Ishikawa (cell line): ENCODE measurements at regions not wholly inside any gene's neighbourhood (a gene's known extent, or its start where the extent isn't known, plus 50 kb on each side); places are given as distances from the start of the nearest gene placed in this dataset.

Source experiments
- CEBPB ChIP-seq: IDR thresholded peaks from 2 replicates; pipeline ENCODE4 v1.6.1; 2012
- CREB1 ChIP-seq: IDR thresholded peaks from 2 replicates; pipeline ENCODE4 v1.6.1; 2012; ENCODE audit warnings: low read depth
- EGR1 ChIP-seq: IDR thresholded peaks from 2 replicates; pipeline ENCODE4 v1.6.1; 2012
- EP300 ChIP-seq: IDR thresholded peaks from 2 replicates; pipeline ENCODE4 v1.6.1; 2012; ENCODE audit warnings: borderline replicate concordance
- FOXM1 ChIP-seq: IDR thresholded peaks from 2 replicates; pipeline ENCODE4 v1.6.1; 2012; ENCODE audit warnings: low read depth, borderline replicate concordance
- MAX ChIP-seq: IDR thresholded peaks from 2 replicates; pipeline ENCODE4 v1.6.1; 2012
- NFIC ChIP-seq: IDR thresholded peaks from 2 replicates; pipeline ENCODE4 v1.6.1; 2012
- RAD21 ChIP-seq: IDR thresholded peaks from 2 replicates; pipeline ENCODE4 v1.6.1; 2012; ENCODE audit warnings: low read depth
- REST ChIP-seq: IDR thresholded peaks from 2 replicates; pipeline ENCODE4 v1.6.1; 2012; ENCODE audit warnings: low read depth, mild to moderate bottlenecking
- TAF1 ChIP-seq: IDR thresholded peaks from 2 replicates; pipeline ENCODE4 v1.6.1; 2012; ENCODE audit warnings: low read depth, mild to moderate bottlenecking
- TCF12 ChIP-seq: IDR thresholded peaks from 2 replicates; pipeline ENCODE4 v1.6.1; 2012; ENCODE audit warnings: low read depth
- TEAD4 ChIP-seq: IDR thresholded peaks from 2 replicates; pipeline ENCODE4 v1.6.1; 2012
- YY1 ChIP-seq: IDR thresholded peaks from 2 replicates; pipeline ENCODE4 v1.6.1; 2012; ENCODE audit warnings: low read depth
- ZBTB7A ChIP-seq: IDR thresholded peaks from 2 replicates; pipeline ENCODE4 v1.6.1; 2012; ENCODE audit warnings: low read depth
- TF ChIP-seq, protein P1 (sequence below): IDR thresholded peaks from 2 replicates; pipeline ENCODE4 v1.6.1; 2012

GRCh38 chr11:128282053-128282452 lies 305.3 kb downstream of the ETS1 start:
- TF ChIP-seq FOXM1 (no peak), REST (no peak), CREB1 (no peak), EGR1 (no peak), YY1 (no peak), TCF12 (no peak), ZBTB7A (no peak), TEAD4 (no peak), MAX (no peak), CEBPB (no peak), RAD21 (no peak), NFIC (no peak), EP300 (no peak)
- TF ChIP-seq, protein P1, sequence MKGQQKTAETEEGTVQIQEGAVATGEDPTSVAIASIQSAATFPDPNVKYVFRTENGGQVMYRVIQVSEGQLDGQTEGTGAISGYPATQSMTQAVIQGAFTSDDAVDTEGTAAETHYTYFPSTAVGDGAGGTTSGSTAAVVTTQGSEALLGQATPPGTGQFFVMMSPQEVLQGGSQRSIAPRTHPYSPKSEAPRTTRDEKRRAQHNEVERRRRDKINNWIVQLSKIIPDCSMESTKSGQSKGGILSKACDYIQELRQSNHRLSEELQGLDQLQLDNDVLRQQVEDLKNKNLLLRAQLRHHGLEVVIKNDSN = no peak

GRCh38 chr11:128279866-128280265 lies 307.5 kb downstream of the ETS1 start:
- TF ChIP-seq EGR1 (no peak), FOXM1 (no peak)
- TF ChIP-seq, protein P1 = no peak

GRCh38 chr11:128273736-128274135 lies 313.6 kb downstream of the ETS1 start:
- TF ChIP-seq, protein P1 = no peak
- TF ChIP-seq FOXM1 = no peak
- TF ChIP-seq CEBPB = no peak
- TF ChIP-seq TCF12 = no peak
- no peak for TF ChIP-seq MAX
- no peak for TF ChIP-seq EP300
- no peak for TF ChIP-seq YY1
- TF ChIP-seq EGR1 = no peak
- no peak for TF ChIP-seq ZBTB7A
- TF ChIP-seq NFIC = no peak
- TF ChIP-seq TEAD4 = no peak
- no peak for TF ChIP-seq CREB1
- TF ChIP-seq TAF1 = no peak
- no peak for TF ChIP-seq RAD21
- TF ChIP-seq REST = no peak

DNA sequence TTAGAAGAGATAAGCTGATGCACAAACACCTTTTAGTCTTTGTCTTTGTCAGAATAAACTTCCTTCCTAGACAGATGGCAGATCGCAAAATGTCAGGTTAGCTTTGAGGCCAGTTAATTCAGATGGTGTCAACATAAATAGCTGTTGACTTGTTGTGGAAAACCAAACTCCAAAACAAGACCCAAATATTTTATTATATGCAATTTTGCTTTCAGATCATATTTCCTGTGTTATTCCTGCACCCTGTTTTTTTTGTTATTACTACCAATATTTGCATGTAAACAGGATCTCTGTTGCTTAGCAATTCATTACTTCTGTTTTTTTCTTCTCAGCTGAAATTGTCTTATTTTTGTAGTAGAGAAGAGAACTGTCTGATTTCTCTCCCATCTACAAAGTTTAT lies 316.0 kb downstream of the ETS1 start:
- TF ChIP-seq FOXM1 (no peak), YY1 (no peak)

DNA sequence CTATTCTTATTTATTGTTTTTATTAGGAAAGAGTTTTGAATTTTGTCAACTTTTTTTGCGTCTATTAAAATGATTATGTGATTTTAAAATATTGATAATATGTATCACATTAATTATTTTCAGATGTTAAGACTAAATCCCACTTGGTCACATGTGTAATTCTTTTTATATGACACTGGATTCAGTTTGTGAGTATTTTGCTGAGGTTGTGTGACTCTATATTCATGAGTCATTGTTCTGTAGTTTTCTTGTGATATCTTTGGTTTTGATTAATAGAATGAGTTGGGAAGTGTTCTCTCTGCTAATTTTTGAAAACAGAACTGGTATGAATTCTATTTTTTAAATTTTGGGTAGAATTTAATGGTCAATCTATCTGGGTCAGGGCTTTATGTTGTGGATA lies 317.9 kb downstream of the ETS1 start:
- TF ChIP-seq NFIC (no peak), CREB1 (no peak), EP300 (no peak), FOXM1 (no peak), TAF1 (no peak), CEBPB (no peak), MAX (no peak), EGR1 (no peak), REST (no peak), TCF12 (no peak), YY1 (no peak), RAD21 (no peak), TEAD4 (no peak), ZBTB7A (no peak)
- TF ChIP-seq, protein P1 = no peak
